NAMALWA (cell line): ENCODE measurements at regions not wholly inside any gene's neighbourhood (a gene's known extent, or its start where the extent isn't known, plus 50 kb on each side); places are given as distances from the start of the nearest gene placed in this dataset.

Source experiments
- DNase-seq: peaks from one replicate; pipeline ENCODE4 v3.0.0-alpha.2; 2015; ENCODE audit warnings: low spot score

DNA sequence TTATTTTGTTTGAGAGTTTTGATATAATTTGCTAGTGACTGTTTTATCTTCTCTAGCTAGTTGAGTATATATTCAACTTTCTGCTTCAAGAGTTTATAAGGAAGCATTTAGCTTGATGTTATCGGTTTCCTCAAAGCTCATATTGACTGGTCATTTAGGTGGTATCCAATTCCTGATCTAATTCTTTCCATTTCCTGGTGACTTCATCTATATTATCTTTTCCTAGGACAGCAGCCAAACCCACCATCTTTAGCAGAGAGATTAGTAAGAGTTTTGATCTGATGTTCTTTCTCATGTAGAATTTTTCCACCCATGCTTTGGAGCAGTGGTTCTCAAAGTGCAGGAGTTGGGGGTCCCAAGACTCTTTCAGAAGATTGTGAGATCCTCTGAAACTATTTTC, 148.6 kb upstream of the STT3B start:
- DNase-seq, result no peak

DNA sequence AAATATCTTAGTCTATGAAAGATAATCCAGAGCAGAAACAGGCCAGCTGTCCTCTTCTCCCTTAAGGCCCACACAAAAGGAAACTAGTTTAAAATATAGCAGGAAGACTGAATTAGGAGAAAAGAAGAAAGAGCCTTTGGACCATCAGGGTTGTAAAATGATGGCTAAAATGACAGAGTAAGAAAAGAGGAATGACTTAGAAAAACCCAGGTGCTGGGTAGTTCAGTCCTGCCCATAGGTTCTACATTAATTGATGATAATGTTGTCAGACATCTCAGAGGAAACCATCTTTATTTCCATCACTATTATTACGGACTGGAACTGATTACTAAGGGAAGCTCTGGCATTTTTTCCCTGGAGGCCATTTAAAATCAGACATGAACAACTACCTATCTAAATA, 142.8 kb upstream of the STT3B start:
- DNase-seq, result no peak

- DNase-seq, result no peak
Measured at GRCh38 chr3:31390466-31390865, 142.3 kb upstream of the STT3B start.

DNA sequence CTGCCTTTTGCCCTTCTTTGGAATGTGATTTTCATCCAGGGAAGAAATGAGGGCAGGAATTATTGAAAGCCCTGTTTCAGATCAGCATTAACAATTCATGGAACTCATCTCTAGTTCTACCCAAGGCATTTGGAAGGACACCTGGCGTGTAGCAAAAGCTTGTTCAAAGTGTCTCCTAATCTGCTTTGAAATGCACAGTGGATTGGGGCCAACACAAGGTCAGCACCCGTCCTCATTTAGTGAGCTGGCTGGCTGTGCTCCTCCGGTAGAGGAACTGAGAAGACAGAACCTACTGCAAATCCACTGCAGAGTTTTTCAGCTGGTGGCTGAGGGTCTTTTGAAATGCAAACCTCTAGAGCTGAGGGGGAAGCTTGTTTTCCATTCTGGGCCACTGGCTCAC, 141.6 kb upstream of the STT3B start:
- no peak for DNase-seq

- DNase-seq, result no peak
Measured at GRCh38 chr3:31392568-31392967, 140.2 kb upstream of the STT3B start.

- DNase-seq, result no peak
Measured at GRCh38 chr3:31399271-31399670, 133.5 kb upstream of the STT3B start.

- no peak for DNase-seq
Measured at GRCh38 chr3:31402117-31402516, 130.6 kb upstream of the STT3B start.

GRCh38 chr3:31403197-31403596, 129.5 kb upstream of the STT3B start:
- DNase-seq, result no peak

GRCh38 chr3:31404871-31405270, 127.9 kb upstream of the STT3B start:
- DNase-seq, result no peak

DNA sequence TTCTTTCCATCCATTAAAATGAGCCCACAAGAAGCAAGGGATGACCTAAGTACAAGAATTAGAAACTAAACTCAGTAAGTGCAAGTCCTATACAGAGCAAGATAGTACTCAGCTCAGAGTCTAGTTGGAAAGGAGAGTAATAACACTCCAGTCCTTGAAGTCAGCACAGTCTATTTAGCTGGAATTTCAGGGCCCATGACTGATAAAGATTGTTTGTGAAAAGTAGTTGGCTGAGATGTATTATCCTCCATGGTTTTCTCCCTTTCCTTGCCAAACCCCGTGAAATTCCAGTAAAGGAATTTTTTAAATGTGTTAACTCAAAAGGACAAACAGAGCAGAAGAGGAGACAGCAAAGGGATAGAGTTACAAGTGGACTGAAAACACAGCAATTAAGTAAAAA, 127.2 kb upstream of the STT3B start:
- no peak for DNase-seq

- DNase-seq, result no peak
Measured at GRCh38 chr3:31406896-31407295, 125.8 kb upstream of the STT3B start.

GRCh38 chr3:31407665-31408064, 125.1 kb upstream of the STT3B start:
- DNase-seq, result no peak

GRCh38 chr3:31408720-31409119, 124.0 kb upstream of the STT3B start:
- DNase-seq, result no peak

DNA sequence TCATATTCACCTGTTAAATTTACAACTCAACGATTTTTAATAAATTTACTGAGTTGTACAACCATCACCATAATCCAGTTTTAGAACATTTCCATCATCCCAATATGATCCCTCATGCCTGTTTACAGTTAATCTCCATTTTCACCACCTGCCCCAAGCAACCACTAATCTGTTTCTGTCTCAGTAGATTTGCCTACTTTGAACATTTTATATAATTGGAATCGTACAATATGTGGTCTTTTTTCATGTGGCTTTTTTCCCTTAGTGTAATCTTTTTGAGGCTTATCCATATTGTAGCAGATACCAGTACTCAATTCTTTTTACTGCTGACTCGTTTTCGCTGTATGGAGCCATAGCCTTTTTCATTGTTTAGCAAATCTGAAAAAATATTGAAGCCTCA, 123.3 kb upstream of the STT3B start:
- no peak for DNase-seq

DNA sequence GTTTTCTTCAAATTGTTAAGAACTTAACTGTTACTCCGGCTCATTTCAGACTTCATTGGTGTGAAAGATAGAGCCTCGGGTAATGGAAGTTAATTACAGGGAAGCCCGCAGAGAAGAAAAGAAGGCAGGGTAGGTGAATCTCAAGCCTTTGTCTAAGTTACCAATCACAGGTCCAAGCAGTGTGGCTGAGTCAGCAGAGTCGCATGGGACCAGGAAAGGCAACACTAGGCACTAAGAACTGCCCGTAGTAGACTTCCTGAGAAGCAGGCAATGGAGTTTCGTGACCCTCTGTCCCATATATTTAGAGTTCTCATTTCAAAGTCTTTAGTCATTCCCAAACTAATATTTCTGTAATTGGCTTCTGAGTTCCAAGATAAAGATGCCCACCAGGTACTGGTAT, 122.9 kb upstream of the STT3B start:
- no peak for DNase-seq

GRCh38 chr3:31410411-31410810, 122.3 kb upstream of the STT3B start:
- DNase-seq, result no peak

DNA sequence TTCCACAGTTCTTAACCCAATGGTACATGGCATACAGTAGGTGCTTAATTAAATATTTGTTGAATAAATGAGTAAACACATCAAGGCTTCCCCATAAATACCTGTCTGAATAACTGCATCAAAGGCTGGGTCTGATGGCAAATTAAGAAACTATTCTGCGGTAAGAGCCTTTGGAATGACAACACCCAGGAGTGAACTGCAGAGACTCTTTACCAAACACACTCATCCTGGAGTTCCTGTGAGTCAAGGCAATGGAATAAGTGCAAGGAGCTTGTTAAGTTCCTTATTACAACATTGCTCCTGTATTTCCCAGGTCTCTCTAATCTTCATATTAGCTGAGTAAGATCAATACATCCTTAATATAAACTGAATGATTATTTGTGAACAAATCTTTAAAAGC, 119.9 kb upstream of the STT3B start:
- DNase-seq, result no peak

- DNase-seq, result no peak
Measured at GRCh38 chr3:31413515-31413914, 119.2 kb upstream of the STT3B start.

DNA sequence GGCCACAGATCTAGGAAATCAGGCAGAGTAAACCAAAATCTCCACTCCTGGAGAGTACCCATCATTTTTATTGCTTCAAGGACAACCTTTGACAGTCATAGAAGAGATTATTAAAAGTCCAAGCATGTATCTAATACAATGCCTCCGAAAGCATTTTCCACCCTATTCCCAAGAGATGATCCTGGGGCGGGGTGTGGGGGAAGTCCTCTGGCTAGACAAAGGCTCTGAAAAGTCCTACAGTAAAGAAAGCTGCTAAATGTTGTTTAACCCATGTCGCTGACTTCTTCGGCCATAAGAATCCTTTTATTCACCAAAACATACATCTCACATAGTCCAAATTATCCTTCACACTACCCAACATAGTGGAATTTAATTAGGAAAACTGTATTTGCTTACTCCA, 115.7 kb upstream of the STT3B start:
- DNase-seq, result no peak

DNA sequence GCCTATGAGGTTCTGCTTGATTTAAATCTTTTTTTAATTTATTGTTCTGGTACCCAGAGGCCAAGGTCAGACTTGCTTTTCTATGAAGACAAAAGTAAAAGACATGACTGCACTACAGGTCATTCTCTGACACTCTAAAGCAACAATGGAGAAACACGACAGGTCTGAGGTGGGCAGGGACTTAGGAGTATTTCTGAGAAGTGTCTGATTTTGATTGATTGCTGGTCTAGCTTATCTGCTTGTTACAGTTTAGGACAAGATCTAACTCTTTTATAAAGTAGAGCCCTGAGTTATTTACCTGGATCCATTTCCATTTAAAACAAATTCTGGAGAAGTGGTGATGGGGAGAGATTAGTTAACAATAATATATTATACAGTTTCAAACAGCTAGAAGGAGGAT, 115.2 kb upstream of the STT3B start:
- DNase-seq, result no peak

DNA sequence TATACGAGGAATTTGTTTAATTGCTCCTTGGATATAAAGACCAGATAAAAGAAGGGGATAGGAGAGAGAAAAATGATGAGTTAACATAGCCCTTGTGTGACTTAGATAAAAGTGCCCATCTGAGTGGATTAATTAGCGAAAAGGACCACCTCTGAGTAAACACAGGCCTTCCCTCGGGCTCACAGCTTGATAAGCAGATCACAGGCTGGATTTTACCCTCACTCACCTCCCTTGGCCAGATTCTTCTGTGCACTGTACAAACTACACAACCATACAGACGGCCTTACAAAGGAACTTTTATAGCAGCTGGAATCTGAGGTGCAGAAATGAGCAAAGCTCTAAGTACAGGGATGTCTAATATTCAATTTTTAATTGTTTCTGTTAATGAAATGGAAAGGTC, 112.4 kb upstream of the STT3B start:
- no peak for DNase-seq

- no peak for DNase-seq
Measured at GRCh38 chr3:31421314-31422048, 111.2 kb upstream of the STT3B start.

DNA sequence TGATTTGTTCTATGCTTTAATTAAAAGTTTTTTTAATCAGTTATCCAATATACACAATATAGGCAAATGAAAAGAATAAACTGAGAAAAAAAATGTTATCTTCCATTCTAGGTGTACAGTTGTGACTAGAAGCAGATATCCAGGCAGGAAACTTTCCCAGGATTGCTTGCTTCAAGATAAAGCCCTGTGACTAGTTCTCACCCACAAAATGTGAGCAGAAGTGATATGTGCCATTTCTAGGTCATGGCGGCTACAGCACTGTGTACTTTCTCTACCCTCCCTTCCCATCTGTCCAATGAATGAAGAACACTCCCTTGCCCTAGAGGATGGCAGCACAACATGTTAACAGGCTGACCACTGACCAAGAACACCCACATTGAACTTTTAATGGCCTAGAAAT, 110.5 kb upstream of the STT3B start:
- DNase-seq, result no peak

DNA sequence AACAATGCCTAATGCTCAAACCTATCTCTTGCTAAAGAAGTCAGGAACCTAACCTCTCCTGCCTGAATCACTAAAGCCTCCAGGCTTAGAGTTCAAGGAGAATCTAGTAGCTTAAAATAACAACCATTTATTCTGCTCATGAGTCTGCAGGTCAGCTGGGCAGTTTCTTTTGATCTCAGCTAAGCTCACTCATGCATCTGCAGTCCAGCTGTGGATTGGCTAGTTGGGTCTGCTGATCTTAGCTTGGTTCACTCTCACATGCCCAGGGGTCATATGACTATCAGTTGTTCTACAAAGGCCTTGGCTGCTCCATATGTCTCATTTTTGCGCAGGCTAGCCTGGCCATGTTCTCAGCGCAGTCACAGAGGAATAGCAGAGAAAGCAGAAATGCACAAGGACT, 109.2 kb upstream of the STT3B start:
- no peak for DNase-seq

DNA sequence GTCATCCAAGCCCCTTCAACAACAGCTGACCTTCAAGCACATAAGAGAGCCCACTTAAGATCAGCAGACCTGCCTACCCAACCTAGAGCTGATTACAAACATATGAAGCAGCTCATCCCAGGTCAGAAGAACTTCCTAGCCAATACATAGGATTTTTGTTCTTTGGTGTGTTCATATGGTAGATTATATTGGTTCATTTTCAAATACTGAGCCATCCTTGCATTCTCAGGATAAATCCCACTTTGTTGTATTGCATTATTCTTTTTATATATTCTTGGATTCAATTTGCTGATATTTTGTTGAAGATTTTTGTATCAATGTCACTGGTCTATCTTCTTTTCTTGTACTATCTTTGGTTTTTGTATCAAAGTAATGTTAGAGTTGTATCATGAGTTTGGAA, 107.3 kb upstream of the STT3B start:
- no peak for DNase-seq
